ENCODE measurements at regions not wholly inside any gene's neighbourhood (a gene's known extent, or its start where the extent isn't known, plus 50 kb on each side); places are given as distances from the start of the nearest gene placed in this dataset.

GRCh38 chr17:53696286-53696685, 126.4 kb upstream of the KIF2B start:
- Histone ChIP-seq H3K27ac (no peak overlapping the region), H3K27me3 (replicated peaks) (no peaks in the 10 kb centered on the region), H3K36me3 (replicated peaks) (no peaks in the 10 kb centered on the region), H3K4me3 (ENCODE audit: low read depth, low read length) (no peak overlapping the region)
- in situ Hi-C loops (cut with HindIII; ENCODE audit: low pct_ligation_motif_present, low sequenced_read_pairs), result no loop called here
- TF ChIP-seq, protein P1, sequence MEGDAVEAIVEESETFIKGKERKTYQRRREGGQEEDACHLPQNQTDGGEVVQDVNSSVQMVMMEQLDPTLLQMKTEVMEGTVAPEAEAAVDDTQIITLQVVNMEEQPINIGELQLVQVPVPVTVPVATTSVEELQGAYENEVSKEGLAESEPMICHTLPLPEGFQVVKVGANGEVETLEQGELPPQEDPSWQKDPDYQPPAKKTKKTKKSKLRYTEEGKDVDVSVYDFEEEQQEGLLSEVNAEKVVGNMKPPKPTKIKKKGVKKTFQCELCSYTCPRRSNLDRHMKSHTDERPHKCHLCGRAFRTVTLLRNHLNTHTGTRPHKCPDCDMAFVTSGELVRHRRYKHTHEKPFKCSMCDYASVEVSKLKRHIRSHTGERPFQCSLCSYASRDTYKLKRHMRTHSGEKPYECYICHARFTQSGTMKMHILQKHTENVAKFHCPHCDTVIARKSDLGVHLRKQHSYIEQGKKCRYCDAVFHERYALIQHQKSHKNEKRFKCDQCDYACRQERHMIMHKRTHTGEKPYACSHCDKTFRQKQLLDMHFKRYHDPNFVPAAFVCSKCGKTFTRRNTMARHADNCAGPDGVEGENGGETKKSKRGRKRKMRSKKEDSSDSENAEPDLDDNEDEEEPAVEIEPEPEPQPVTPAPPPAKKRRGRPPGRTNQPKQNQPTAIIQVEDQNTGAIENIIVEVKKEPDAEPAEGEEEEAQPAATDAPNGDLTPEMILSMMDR (IDR thresholded peaks at IDR 0.05; ENCODE audit: low read depth, low read length, missing control alignments), result no peak
- DNase-seq, result no peak

DNA sequence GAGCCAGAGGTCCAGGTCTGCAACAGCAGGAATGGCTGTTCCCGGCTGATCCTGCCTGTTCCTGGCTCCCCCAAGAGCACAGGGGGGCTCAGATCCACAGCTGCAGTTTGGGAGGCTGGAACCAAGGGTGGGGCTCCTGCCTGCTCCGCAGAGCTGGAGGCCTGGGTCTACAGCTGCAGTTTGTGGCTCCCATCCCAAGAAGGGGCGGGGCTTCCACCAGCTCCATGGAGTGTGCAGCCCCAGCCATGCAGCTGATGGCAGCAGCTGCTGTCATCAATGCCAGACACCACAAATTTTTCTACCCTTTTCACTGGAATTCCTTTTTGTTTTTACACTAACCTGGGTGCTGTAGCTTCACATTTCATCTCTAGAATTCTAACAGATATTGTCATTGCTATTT, 135.4 kb upstream of the KIF2B start:
- H3K27me3 ChIP-seq (replicated peaks), result no peaks in the 10 kb centered on the region
- in situ Hi-C loops (cut with HindIII; ENCODE audit: low pct_ligation_motif_present, low sequenced_read_pairs), result no loop called here
- TF ChIP-seq, protein P1 (IDR thresholded peaks at IDR 0.05; ENCODE audit: low read depth, low read length, missing control alignments), result no peak
- no peaks in the 10 kb centered on the region for H3K36me3 ChIP-seq (replicated peaks)
- H3K27ac ChIP-seq, result no peak overlapping the region
- no peak overlapping the region for H3K4me3 ChIP-seq (ENCODE audit: low read depth, low read length)
- DNase-seq, result no peak

DNA sequence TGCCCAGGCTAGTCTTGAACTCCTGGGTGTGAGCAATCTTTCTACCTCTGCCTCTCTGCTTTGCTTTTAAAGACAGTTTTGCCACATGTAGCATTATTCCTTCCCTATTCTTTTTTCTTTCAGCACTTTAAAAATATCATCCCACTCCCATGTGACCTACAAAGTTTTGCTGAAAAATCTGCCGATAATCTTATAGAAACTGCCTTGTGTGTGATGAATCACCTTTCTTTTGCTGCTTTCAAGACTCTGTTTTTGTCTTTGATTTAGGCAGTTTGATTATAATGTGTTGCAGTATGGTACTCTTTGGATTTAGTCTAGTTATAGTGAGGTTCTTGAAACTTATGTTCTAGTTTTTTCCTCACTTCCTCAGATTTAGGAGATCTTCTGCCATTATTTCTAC, 142.0 kb upstream of the KIF2B start:
- no peaks in the 10 kb centered on the region for H3K27me3 ChIP-seq (replicated peaks)
- DNase-seq, result no peak
- H3K4me3 ChIP-seq (ENCODE audit: low read depth, low read length), result no peak overlapping the region
- in situ Hi-C loops (cut with HindIII; ENCODE audit: low pct_ligation_motif_present, low sequenced_read_pairs), result no loop called here
- TF ChIP-seq, protein P1 (IDR thresholded peaks at IDR 0.05; ENCODE audit: low read depth, low read length, missing control alignments), result no peak
- H3K36me3 ChIP-seq (replicated peaks), result no peaks in the 10 kb centered on the region
- no peak overlapping the region for H3K27ac ChIP-seq

DNA sequence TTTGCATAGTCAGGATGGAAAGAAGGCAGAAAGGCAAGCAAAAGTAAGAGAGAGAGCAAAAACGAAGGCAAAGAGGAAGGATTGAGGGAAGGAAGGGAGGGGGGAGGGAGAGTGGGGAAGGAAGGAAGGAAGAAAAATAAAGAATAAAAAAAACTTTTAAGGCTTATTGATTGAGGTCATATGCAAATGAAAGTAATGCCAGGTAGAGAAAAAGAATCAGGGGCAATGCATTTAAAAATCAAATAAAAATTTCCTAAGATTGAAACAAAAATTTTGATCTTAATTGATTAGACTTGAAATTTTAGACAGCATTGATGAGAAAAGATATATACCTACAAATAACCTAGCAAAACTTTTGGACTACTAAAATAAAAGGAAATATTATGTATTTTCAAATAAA, 153.9 kb upstream of the KIF2B start:
- in situ Hi-C loops (cut with HindIII; ENCODE audit: low pct_ligation_motif_present, low sequenced_read_pairs), result no loop called here
- no peak for DNase-seq

GRCh38 chr17:53662608-53663007, 160.1 kb upstream of the KIF2B start:
- H3K27ac ChIP-seq, result no peak overlapping the region
- in situ Hi-C loops (cut with HindIII; ENCODE audit: low pct_ligation_motif_present, low sequenced_read_pairs), result no loop called here
- TF ChIP-seq, protein P1 (IDR thresholded peaks at IDR 0.05; ENCODE audit: low read depth, low read length, missing control alignments), result no peak
- no peak overlapping the region for H3K4me3 ChIP-seq (ENCODE audit: low read depth, low read length)
- no peaks in the 10 kb centered on the region for H3K36me3 ChIP-seq (replicated peaks)
- H3K27me3 ChIP-seq (replicated peaks), result no peaks in the 10 kb centered on the region
- no peak for DNase-seq

More for the DNA sequence above, 153.9 kb upstream of the KIF2B start:
- TF ChIP-seq, protein P1 (IDR thresholded peaks at IDR 0.05; ENCODE audit: low read depth, low read length, missing control alignments), result no peak
- H3K27me3 ChIP-seq (replicated peaks), result no peaks in the 10 kb centered on the region
- no peaks in the 10 kb centered on the region for H3K36me3 ChIP-seq (replicated peaks)
- no peak overlapping the region for H3K4me3 ChIP-seq (ENCODE audit: low read depth, low read length)
- H3K27ac ChIP-seq, result no peak overlapping the region

DNA sequence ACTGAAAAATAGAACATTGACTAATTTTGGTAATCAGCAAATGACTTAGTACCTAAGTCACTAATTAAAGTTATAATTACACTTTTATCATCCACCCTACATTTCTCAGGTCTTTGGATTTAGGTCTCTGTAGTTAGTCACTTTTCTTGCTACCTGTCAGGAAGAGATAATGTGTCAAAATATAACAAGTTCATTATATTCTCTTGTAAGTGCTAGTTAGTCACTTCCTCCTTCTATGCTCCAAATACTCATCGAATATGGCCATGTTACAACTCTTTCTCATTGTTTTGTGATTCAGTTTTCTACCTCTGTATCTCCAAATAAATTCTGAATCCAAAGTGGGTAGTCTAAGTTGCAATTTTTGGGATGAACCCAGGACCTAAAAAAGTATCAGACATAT, 163.5 kb upstream of the KIF2B start:
- H3K27ac ChIP-seq, result no peak overlapping the region
- no peak overlapping the region for H3K4me3 ChIP-seq (ENCODE audit: low read depth, low read length)
- DNase-seq, result no peak
- no peaks in the 10 kb centered on the region for H3K36me3 ChIP-seq (replicated peaks)
- TF ChIP-seq, protein P1 (IDR thresholded peaks at IDR 0.05; ENCODE audit: low read depth, low read length, missing control alignments), result no peak
- in situ Hi-C loops (cut with HindIII; ENCODE audit: low pct_ligation_motif_present, low sequenced_read_pairs), result no loop called here
- H3K27me3 ChIP-seq (replicated peaks), result no peaks in the 10 kb centered on the region
